ENCODE measurements at regions not wholly inside any gene's neighbourhood (a gene's known extent, or its start where the extent isn't known, plus 50 kb on each side); places are given as distances from the start of the nearest gene placed in this dataset.

DNA sequence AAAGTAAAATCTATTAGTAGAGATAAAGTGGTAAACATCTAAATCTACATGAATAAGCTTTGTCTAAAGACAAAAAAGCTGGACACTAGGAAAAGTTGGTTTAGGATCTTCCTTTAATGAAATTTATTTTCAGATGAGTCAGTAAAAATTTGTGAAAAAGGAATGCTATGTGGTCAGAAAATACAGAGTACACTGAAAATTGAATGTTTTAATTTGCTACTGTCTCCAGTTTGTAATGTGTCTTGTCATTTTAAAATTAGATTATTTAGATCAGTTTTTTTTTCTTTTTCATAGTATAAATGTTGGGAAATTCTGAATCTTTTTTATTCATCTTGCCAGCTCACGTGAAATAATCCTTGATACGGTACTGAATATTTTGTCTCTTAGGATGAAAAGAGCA, 56.9 kb downstream of the SLITRK6 start:
- DNase-seq, result no peak

DNA sequence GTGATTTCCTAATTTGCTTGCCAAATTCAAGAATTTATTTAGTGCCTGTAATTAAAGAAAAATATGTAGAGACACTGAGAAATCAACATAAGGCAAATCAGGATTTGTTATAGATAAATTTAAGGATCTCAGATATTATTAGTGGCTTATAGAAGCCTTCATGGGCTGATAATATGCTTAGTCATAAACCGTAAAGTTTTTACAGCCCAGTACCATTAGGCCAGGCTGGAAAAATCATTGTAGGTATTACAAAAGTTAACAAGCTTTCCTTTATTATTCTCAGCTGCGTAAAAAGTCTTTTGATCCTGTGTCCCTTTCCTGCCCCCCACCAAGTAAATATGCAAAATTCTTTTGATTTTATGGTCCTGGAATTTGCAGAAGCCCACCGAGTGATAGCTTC, 58.2 kb downstream of the SLITRK6 start:
- DNase-seq, result no peak

DNA sequence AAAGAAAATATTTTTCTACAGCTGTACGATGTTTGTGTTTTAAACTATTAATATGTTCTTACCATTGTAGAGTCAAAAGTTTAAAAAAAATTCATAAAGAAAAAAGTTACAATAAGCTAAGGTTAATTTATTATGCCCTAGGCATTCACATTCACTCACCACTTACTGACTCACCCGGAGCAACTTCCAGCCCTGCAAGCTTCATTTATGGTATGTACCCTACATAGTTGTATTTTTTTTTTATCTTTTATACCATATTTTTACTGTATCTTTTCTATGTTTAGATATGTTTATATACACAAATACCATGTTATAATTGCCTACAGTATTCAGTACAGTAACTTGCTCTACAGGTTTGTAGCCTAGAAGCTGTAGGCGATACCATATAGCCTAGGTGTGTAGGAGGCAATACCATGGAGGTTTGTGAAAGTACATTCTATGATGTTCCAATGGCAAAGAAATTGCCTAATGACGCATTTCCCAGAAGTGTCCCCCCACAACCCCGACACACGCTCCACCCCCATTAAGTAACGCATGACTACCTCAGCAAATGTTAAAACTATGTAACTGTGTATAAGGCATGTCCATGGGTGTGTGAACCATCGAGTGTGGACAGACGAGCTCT, 60.4 kb downstream of the SLITRK6 start:
- DNase-seq, result no peak

DNA sequence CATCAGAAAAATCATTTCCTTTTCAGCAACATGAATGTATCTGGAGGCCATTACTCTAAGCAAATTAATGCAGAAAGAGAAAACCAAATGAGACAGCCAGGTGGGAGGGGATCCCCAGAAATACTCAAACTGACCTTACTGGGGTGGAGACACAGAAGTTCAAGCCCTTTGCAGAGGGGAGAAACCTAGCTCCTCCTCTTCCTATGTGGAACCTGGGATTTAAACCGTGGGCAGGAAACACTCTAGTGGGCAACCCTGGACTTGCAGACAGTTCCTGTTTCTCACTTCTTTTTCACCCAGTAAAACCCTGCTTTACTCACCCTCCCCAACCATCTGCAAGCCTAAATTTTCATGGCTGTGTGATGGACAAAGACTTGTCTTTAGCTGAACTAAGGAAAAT, 61.3 kb downstream of the SLITRK6 start:
- DNase-seq, result no peak

DNA sequence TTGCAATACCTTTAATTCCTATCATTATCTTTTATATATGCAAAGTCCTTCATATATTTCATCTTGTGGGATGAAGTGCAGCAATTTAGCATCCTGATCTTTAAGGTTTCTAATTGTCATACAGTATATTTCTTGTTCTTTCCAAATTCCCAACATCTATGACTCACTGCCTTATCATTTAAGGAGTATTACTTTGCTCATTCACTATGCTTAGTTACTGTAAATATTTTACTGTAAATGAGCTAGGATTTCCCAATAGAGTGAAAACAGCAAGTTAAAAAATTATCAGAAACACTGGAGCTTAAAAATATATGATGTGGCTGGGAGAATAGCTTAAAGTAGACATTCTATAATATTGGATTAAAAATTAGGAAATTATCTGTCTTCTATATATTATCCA, 69.9 kb downstream of the SLITRK6 start:
- no peak for DNase-seq

DNA sequence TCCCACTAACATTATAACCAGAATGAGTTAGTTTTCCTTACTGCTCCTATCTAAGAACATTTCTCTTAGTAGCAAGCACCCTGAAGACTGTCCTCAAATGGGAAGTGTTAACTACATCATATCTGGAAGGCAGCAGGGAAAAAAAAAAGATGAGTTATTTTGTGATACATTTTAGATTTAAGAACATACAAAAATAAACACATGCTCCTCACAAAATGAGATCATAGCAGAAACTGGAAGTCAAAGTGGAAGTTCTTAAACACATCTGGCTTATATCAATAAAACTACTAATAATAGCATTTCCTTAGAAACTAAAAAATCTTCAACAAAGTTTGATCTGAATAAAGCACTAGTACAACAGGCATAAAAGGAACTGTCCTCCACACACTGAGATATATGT, 70.4 kb downstream of the SLITRK6 start:
- no peak for DNase-seq

DNA sequence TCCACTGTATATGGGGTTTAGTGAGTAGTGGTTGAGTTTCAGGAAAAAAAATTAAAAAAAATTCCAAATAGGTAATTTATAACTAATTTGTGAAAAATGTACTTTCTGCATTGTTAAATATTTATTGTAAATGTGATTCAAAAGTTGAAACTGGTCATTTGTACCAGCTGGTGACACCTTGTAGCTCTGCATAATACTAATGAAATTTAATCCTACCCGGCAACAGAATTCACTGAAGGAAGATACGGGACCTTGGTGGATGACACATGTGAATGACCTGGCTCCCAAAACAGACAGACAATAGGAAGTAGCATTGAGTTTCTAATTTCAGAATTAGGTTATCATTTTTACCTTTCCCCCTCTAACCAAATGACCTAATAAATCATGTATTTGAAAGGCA, 73.8 kb downstream of the SLITRK6 start:
- no peak for DNase-seq

DNA sequence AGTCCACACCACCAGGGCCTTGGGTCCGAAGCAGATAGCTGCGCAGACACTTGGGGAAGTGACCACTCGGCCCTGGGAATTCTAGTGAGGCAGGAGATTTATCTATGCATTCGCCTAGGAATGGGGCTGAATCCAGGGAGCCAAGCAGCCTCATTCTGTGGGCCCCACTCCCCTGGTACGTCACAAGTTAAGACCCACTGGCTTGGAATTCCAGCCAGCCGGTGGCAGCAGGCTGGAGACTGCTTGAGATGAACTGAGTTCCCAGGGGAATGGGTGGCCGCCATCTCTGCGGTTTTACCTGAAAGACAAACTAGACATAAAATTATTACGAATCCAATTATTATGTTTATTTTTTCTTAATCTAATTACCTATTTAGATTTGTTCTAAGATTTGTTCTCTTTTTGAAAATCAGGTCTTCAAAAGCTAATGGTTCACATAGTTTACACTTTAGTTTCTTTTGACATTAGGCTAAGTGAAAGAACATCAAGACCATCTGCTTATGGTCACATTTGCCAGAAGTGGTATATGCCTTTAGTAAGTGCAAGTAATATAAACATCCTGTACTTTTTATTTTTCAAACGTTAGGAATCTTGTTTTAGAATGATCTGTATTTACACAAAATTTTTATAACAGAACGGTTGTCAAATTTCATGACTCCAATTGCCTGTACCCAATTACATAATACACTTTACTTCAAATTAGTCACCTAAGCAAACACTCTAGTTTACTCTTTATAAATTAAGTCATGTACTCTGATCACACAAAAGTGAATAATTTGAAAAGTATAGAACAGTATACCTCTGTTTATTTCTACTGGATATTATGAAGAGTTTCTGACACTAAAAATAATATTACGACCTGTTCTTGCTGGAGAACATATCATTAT, 74.4 kb downstream of the SLITRK6 start:
- no peak for DNase-seq

DNA sequence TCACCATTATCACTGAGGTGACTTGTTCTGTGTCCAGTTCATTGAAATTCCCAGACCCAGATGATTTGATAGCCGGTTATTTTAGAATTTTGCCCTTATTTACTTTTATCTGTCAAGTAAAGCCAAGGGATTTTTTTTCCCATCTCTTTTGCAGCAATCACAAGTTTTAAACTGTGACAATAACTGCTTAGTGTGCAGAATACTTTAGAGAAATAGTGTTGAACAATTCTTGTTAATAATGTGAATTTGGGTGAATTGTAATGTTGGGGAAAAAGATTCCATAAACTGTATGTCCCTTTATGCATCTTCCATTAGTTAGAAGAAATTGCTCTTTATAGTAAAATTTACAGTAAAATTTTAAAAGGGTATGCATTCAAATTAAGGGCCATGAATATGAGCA, 79.5 kb downstream of the SLITRK6 start:
- DNase-seq, result no peak

DNA sequence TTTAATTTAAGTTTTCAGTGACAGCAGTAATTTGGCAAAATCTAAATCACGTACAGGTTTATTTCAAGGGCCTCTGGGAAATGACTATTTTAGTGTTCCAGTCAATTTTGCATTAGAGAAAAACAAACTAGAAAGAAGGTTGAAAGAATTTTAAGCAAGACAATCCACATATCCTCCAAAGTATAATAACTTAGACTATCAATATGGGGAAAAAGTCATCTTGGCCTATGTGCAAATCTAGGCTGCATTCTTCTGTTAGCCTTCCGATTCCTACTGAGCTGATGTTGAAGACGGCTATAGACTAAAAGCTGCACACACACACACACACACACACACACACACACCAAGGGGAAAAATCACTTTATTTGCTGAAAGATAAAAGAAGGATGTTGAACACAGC, 81.3 kb downstream of the SLITRK6 start:
- no peak for DNase-seq

DNA sequence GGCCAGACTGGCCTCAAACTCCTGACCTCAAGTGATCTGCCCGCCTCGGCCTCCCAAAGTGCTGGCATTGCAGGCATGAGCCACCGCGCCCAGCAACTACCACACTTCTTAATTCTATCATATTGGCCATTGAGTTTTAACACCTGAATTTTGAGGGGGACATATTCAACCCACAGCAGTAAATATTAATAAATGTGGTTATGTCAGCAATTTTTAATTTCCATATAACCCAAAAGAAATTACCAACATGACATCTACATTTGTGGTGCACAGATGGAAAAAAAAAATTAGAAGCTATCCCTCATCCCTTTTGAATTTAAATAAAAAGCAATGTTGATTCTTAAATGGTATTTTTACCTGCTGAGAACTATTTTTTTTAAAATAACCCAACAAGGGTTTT, 88.7 kb downstream of the SLITRK6 start:
- DNase-seq, result no peak

DNA sequence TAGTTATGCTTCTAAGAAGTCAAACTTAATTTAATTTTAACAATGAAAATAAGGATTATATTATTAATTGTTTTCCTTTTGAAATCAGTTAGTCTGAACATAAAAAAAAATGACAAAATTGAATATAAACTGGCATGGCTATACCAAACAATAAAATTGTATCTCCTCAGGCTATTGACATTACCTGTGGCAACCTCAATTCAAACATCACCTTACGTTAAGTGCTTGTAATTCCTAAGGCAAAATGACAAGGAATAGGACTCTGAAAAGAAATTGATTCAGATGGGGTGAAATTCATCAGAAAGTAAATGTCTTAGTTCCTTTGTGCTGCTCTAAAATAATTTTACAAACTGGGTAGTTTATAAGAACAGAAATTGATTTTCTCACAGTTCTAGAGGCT, 89.5 kb downstream of the SLITRK6 start:
- DNase-seq, result no peak

DNA sequence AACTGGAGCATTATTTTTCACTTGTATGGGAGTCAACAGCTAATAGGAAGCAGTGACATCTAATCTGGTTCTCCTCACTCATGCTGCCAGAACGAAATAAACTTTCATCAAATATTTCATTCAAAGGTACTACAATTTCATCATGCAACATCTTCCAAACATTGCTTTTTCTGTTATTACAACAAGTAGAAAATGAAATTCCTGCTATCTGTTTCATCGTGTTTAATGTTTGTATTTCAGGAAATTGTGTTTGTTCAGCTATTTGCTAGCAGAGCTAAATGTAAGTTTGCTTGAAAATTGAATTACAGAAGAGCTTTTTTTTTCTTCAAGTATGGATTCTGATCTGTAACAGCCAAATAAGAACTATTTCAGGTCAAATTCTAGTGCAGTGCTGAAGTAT, 90.1 kb downstream of the SLITRK6 start:
- no peak for DNase-seq

DNA sequence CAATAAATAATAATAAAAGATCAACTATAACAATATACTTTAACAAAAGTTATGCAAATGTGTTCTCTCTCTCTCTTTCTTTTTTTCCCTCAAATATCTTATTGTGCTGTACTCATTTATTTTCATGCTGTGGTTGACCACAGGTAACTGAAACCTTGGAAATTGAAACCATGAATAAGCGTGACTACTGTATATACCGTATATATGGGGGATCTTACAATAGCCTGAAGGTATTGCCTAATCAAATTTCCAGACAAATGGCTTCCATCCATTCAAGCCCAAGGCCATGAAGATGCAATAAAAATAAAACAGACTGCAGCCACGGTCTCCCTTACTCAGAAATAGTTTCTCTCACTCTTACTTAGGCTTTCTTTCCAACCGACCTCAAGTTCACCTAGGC, 98.3 kb downstream of the SLITRK6 start:
- no peak for DNase-seq

DNA sequence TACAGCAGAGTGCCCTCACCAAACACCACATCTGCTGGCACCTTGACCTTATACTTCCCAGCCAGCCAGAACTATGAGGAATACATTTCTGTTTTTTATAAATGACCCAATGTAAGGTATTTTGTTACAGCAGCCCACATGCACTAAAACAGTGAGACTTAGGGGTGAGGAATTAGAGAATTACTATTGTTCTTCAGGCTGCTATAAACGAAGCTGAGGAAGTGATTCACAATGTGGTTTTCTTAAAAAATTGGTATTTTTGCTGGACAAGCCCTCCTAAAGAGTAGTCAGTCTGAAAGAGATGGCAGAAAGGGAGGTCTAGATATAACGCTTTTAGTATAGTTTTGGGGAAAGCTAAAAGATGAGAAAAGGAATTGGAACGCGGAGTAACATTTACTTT, 101.0 kb downstream of the SLITRK6 start:
- DNase-seq, result no peak

DNA sequence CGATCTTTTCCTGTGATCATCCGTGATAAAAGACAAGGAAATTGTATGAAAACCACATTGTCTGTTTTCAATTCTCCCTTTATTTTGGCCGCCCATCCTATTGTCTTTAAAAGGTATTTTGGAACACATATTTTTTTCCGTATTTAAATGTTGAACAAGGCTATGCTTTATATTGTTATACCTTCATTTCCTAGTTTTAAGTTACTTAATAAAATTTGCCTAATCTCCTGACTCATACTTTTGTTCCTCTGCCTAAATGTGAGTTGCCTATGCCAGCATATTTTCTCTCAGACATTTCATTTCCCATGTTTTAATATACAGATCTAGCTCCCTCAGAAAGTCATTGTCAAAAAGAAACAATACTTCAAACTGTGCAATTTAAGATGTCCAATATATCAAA, 104.2 kb downstream of the SLITRK6 start:
- DNase-seq, result no peak

DNA sequence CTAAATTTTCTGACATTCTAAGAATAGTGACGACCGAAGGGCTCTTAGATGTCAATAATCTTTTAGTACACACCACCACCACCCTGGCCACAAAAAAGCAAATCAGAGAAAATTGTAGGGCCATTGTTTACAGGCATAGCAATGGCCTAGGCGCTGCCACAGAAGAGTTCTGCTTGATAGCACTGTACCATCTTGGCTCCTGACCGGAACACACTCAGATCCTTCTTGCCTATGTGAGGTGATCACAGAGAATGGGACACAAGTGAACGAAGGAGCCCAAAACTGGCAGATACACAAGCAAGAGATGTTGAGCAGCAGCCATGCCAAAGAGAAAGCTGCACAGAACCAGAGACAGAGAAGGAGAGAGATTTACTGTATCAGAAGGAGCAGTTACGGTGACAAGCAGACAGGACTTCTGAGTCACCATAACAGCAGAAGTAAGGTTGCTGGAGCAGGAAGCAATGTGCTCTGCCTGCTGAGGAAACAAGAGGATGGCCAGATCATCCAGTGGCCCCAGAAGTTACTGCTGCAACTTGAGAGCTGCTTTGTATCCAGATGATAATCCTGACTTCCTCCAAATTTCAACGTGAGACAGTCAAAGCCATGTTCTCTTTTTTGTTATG, 105.2 kb downstream of the SLITRK6 start:
- DNase-seq, result no peak

DNA sequence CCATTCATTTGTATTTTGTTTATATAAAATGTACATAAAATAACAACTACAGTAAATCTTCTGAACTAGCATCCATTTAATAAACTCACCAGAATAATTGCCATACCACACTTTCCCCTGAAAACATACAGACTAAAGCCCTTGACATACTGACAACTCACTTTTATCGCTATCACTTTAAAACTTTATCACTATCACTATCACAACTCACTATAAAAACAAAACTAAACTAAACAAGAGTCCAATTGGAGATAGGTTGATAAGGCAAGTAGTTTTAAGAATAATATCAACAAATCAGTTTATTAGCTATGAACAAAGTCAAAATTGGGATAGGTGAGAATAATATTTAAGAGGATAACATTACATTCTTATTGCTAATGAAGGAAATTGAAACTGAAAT, 108.9 kb downstream of the SLITRK6 start:
- no peak for DNase-seq

DNA sequence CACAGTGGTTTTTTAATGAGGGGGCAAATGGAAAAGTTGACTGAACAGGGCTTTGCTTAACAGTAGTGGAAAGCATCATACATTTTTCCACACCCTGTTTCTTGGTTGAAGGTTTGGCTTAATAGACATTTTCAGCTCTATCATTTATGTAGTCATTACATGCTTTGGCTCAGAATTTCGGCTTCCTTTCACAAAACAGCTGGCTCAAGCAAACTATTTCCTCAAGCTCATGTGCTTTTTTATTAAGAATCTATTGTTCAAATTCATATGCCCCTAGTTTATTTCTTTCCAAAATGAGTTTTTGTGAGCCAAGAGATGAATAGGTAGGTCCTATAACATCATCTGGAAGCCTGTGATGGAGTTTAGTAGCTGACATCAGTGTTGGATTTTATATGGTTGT, 113.8 kb downstream of the SLITRK6 start:
- no peak for DNase-seq

DNA sequence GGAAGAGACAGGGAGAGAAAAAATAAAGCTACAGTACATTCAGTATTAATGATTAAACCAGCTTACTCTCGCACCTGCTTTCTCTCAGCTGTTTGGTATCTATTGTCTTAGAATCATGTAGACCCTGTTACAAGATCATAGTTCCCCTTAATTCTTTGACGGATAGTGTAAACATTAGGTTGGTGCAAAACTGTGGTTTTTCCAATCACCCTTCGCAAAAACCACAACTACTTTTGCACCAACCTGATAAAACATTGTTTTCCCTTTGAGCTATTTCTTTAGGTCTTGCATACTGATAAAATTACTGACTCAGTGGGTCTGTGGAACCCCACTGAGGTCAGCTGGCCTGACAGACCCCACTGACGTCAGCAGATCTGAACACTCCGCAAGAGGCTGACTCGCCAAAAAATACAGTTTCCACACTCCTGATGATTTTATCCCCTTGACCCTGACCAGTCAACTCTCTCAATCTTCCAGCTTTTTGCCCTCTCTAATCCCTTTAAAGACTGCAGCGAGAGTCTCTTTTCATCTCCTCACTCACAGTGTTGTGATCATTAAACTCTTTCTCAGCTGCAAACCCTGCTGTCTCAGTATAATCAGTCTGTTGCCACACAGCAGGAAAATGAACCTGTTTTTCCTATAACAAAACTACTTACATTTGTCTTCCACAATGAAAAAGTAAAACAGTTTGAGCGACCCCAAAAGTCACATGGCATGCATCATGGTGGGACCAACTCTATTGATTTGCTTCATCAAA, 123.9 kb downstream of the SLITRK6 start:
- DNase-seq, result no peak

DNA sequence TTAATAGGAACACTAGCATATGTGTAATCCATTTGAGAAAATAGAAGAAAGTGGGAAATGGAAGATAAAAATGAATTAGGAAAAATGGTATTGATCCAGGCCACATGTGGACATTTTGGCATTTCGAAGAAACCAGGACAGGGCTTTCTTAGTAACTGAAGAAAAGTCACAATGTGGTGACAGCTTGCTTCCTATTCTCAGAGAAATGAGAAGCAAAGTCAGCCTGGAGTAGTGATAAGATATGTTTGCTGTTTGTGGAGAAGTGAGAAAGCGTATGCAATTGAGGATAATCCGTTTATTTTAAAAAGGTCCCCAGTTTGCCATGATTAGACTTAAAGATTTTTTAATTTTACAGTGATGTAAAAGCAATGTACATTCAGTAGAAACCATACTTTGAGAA, 127.9 kb downstream of the SLITRK6 start:
- DNase-seq, result no peak

DNA sequence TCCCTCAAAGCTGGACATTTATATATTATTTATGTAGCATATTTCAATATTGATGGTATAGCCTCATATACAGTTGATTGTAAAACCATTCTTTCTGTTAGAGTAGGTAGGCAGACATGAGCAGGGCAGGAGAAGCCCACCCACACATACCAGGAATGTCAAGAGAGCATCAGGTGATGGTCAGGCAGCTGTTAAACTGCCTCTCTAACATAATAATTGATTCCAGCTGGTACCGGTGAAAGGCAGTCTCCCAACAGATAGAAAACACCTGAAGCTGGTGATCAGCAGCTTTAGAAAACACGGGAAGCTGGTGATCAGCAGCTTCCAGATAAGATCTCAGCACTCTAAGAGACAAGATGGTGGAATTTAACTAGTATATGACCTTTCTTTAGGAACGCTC, 132.9 kb downstream of the SLITRK6 start:
- DNase-seq, result no peak

DNA sequence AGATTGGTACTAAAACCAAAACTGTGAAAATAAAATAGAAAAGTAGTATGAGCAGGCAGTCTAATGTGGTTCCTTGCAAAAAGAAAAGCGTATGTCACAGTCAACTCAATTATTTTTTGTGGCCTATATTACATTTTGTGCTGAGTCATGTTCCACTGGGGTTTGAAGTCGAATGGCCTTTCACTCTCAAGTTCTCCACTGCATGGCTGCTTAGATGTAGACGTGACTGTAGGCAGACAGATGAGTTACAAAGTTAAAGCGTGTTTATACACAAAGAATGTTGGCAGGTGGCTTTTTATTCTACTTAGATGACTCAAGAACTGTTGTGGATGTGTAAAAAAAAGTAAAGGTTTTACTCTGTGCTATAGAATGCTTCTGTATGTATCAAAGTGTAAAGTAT, 133.9 kb downstream of the SLITRK6 start:
- no peak for DNase-seq

DNA sequence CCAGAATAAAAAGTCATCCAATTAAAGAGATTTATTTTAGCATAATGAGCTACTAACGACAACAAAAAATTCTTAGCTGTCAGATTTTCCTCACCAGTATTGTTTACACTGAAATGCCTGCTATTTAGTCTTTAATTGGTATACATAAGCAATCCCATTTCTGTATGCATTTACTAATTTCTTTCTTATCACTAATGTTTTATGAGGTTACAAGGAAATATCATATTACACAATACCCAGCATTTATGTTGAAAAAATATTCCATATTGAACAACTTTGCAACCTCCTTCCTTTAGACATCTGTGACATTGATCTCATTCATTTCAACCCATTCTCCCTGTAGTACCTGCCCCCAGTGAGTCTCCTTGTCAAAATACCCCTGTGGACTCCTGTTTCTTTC, 135.4 kb downstream of the SLITRK6 start:
- no peak for DNase-seq

All from NCI-H1048 (cell line).